OCI-LY3 (cell line): ENCODE measurements at regions not wholly inside any gene's neighbourhood (a gene's known extent, or its start where the extent isn't known, plus 50 kb on each side); places are given as distances from the start of the nearest gene placed in this dataset.

ENCODE experiments used
- EZH2phosphoT487 ChIP-seq: fragments of 200-600 bp; shearing (Covaris generic); IDR thresholded peaks from 2 replicates; pipeline ENCODE4 v1.6.1; 2018; ENCODE audit warnings: antibody characterized with exemption, mixed run types, low read depth
- TF ChIP-seq, protein P1 (sequence below): fragments of 200-600, 300-600 bp; sonication (generic); IDR thresholded peaks from 2 replicates; pipeline ENCODE4 v1.5.1; 2014; ENCODE audit warnings: antibody characterized with exemption, low read length, low read depth

- TF ChIP-seq, protein P1, sequence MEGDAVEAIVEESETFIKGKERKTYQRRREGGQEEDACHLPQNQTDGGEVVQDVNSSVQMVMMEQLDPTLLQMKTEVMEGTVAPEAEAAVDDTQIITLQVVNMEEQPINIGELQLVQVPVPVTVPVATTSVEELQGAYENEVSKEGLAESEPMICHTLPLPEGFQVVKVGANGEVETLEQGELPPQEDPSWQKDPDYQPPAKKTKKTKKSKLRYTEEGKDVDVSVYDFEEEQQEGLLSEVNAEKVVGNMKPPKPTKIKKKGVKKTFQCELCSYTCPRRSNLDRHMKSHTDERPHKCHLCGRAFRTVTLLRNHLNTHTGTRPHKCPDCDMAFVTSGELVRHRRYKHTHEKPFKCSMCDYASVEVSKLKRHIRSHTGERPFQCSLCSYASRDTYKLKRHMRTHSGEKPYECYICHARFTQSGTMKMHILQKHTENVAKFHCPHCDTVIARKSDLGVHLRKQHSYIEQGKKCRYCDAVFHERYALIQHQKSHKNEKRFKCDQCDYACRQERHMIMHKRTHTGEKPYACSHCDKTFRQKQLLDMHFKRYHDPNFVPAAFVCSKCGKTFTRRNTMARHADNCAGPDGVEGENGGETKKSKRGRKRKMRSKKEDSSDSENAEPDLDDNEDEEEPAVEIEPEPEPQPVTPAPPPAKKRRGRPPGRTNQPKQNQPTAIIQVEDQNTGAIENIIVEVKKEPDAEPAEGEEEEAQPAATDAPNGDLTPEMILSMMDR = no peak
- no peak for TF ChIP-seq EZH2phosphoT487
Measured at GRCh38 chr1:121445679-121446078, 260.9 kb downstream of the SRGAP2C start.
